D341Med (cell line): ENCODE measurements at regions not wholly inside any gene's neighbourhood (a gene's known extent, or its start where the extent isn't known, plus 50 kb on each side); places are given as distances from the start of the nearest gene placed in this dataset.

ENCODE experiments used
- DNase-seq: peaks from one replicate; pipeline ENCODE4 v3.0.0; 2012; ENCODE audit warnings: low spot score

DNA sequence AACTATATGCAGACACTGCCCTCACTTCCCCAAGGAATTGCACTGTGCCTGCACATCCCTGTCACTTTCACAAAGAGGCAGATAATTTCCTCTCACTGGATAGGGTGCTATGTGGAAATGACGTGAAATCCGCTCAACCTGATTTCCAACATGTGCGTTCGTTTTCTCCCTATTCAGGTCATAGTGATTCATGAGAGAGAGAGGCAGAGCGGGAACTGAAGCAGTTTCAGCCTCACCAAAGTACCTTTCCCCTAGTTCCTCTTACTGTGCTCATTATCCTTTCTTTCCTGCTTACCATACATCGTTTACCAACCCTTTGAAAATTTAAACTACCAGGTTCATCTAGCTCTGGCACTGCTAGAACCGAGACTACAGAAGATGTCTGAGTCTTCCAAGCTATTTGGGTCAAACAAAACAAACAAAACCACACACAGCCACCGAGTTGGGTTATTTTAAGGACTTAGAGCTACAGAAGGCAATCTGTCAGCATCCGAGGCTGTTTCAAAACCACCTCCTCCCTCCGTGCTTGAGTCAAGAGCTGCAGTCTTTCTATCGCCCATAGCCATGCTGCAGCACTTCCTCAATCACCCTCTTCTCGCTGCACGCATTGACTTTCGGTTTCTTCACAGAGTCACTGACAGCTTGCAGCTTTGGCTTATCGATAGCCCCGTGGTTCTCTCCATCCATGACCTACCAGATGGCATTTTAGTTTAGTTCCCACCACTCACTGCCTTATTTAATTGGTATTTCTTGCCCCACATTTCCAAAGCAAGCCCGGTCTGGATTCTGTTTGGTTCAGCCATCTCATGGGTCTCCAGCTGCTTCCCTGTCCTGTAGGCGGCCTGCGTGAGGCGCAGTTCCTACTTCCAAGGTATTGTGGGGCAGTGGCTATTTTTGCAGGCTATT, 1395.8 kb downstream of the EFNB2 start:
- peak; percentile 29 for DNase-seq

DNA sequence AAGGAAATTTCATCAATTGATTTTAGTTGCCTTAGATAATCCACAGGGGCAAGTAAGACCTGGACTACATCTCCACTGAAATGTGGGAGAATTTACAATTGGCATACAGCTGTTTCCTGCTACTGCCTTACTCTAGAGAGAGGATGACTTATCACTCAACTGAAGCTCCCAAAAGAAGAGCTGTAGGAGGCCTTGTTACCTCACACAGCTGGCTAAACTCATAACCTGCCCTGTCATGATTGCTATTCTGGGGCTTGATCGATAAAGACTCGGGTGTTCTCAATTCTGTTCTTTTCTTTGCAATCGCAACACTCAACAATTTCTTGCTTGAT, 1396.4 kb downstream of the EFNB2 start:
- no peak for DNase-seq

DNA sequence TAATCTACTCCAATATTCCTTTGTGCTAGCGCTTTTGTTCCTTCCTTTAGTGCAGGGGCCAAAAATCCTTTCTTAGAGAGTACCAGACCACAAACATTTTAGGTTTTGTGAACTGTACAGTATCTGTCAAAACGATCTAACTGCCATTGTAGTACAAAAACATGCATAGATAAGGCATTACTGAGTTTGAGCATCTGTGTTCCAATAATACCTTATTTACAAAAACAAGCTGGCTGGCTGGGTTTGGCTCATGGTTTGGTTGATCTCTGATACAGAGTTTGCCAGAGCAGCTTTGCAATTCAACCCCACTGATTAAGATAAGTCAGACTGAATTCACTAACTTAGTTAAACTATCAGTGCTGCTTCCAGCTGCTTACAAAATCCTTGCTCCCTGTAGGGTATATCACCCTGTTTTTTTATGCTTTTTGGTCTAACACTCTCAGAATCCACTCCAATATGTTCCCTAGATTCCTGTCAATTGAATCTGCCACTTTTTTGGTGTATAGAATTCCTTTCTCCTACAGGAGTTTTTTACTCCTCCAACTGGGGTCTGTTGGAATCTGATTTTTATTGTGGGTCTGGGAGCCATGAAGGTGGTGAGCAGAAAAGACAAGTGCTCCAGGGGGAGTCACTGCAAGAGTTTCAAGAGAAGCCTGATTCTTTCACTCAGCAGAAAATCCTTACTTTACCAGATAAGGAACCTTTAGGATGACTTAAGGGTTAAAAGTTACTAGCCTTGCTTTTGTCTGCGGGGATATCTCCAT, 1399.4 kb downstream of the EFNB2 start:
- DNase-seq, result no peak

DNA sequence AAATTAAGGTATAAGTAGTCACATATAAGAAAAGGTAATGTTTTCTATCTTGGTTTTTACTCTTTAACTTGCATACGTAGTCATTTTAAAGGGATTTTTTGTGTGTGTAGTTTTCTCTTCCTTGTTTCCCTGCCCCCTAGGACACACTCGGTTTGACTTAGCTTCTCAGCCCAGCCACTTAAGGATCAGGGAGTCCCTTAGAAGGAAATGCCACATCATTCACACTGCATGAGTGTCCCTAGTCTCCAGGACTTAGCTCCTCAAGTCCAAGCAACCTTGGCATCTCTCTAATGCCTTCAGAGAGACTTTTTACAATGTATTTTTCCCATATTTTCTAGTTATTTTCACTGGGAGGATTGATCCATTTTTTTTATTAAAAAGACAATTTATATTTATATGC, 1407.7 kb downstream of the EFNB2 start:
- DNase-seq, result no peak

DNA sequence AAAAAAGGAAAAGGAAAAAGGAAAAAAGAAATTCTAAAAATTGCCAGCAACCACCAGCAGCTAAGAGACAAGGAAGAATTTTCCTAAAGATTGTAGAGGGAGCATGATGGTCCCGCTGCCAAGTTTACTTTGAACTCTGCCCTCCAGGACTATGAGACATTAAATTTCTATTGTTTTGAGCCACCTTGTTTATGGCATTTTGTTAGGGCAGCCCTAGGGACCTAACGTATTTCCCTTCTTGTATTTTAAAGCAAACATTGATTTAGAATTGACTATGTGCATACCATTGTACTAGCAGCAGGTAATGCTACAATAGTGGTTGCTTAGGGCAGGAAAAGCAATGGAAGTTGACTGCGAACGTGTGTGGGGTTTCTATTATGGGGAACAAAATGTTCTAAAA, 1414.2 kb downstream of the EFNB2 start:
- DNase-seq, result no peak

DNA sequence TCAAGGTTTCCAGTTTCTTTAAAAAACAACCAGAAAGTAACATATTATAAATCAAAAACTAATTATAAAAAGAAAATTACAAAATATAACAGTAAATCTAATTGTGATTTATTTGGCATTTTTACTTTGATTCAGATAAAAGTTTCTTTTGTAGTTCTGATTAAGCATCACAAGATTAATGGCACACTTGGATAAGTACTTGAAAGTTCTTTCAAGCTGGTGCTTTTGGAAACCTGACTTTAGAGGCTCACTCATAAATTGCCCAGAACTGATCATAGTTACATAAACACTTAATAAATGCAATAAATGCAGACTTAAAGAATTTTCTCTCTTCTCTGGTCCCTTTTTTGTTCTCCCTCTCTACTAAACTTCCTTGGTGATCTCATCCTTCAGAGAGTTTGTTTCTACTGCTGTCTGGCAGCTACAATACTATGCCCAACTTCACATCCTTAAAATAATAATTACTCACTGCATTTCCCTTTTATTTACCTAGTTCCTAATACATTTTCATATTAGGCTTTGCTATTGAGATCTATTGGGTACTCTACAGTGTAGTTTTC, 1417.0 kb downstream of the EFNB2 start:
- no peak for DNase-seq

DNA sequence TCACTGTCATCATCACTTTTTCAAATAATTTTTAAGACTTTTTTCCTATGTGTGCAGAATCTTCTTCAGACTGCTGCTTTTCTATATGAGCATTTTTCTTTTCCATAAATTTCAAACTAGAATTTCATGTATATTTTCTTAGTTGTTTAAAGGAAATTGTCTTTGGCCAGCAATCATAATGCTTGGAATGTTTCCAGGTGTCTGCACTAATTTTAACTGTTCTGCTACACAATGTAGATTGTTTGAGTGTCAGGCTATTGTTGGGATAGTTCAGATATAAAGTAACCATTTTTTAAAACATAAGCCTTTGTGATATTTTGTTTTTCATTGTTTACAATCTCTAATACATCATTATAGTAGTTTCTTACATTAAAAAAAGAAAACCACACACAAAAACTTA, 1418.5 kb downstream of the EFNB2 start:
- DNase-seq, result no peak

DNA sequence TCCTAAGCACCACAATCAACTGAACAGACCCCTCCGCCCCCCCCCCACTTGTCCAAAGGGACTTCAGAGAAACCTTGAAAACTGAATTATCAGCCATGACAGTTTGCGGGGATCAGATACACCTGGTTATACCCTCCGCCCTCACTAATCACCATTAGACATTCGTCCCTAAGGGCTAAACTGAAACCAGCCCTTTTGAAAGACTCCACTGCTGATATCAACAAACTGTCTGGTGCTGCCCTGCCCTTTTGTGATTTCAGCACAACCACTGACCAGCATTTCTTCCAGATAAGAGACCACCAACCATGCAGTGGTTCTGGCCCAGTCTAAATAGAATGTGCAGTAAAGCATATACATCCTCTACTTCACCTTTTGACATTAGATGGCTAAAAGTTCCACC, 1422.9 kb downstream of the EFNB2 start:
- DNase-seq, result no peak

DNA sequence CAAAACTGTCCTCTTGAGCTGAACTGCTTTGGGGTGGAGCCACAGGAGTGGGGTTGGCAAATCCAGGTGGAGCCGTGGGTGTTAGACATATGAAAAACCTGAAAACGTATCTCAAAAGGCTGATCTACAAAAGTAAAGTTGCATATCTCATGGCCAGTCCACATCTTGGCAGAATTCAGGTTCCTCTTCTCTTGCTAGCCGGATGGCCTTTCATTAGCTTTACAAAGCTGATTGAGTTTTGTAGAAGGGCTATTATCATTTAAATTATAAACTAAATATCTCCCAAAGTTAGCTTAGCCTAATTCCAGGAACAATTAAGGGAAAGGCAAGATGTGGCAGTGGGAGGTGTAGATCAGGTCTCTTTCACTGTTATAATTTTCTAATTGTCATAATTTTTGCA, 1427.7 kb downstream of the EFNB2 start:
- no peak for DNase-seq

DNA sequence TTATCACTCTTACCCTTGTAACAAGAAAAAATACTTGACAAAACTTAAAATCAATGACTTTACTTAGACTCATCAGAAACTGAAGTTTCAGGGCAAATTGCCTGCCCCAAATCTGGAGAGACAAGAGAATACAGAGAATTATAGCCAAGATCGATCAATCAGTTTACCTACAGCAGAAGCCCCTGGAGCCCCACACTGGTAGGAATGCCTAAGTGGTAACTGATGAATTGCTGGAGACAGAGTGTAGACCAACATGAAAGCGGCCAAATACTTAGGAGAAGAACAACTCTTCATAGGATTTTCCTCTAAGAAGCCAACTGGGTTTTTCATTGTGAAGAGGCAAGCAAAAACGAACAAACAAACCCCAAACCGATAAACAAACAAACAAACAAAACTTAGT, 1430.0 kb downstream of the EFNB2 start:
- no peak for DNase-seq

DNA sequence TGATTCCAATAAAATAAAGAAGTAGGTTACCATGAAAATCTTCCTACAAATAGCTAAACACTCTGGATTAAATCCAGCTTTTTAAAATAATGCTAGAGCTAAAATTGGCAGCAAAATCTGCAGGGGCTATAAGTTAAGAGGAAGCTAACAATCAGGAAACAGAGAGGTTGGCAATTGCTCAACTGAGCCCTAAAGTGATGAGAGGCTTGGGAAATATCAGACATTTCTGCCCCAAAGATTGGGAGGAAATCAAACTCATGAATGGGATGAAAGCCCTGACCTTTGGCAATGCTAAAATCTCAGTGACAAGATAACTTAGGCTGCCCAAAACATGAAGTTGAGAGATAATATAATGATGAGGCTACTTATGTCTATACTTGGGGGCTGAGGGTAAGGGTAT, 1437.9 kb downstream of the EFNB2 start:
- DNase-seq, result no peak

DNA sequence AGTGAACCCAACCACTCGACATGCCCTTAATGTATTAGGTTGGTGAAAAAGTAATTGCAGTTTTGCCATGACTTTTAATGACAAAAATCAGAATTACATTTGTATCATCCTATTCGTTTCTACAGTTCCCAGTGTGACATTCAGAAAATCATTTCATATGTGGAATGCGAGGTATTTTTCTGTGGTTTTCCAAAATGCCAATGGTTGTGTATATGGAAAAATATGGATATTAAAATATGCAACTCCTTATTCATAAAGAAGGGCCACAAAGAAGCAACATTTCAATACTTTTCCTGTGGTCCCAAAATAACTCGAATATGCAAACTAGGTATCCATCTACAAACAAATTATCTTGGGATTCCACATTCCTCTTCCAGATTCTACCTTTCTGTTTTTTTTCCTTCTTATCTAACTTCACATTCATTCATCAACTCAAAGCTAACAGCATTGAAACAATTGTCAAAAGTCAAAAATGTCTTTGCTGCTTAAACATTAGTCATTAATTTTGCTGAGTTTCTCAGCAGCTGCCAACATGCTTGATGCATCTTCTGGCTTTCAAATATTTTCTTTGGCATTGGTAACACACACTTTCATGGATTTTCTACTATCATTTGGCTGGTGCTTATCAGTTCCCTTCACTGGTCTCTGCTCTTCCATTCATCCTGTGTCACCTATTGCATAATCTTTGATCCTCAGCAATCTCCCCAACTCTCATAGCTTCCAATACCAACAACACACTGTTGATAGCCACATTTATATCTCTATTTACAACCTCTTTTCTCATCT, 1445.4 kb downstream of the EFNB2 start:
- no peak for DNase-seq

DNA sequence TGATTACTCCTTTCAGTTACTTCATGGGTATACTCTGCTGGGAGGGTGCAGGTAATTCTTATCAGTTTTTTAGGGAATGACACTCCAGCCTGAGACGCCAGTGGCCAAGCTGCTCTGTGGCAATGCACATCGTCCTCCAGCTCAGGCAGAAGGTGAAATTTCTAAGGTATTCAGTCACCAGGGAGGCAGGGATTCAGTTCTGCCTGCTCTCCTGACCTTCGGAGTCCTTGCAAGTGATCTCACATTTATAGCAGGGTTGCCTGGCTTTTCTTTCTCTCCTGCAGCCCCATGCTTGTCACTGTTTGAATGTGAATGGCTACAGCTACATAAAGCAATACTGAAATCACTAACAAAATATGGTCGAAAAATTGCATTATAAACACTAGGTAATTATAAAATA, 1447.5 kb downstream of the EFNB2 start:
- no peak for DNase-seq

DNA sequence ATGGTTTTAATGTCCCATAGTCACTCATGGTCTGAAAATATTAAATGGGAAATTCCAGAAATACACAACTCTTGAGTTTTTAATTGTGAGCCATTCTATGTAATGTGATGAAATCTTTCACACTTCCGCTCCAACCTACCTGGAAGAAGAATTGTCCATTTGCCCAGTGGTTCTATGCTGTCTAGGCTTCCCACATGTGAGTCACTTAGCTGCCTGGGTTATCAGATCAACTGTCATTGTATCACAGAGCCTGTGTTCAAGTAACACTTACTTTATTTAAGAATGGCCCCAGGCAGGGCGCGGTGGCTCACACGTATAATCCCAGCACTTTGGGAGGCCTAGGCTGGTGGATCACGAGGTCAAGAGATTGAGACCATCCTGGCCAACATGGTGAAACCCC, 1450.5 kb downstream of the EFNB2 start:
- no peak for DNase-seq

DNA sequence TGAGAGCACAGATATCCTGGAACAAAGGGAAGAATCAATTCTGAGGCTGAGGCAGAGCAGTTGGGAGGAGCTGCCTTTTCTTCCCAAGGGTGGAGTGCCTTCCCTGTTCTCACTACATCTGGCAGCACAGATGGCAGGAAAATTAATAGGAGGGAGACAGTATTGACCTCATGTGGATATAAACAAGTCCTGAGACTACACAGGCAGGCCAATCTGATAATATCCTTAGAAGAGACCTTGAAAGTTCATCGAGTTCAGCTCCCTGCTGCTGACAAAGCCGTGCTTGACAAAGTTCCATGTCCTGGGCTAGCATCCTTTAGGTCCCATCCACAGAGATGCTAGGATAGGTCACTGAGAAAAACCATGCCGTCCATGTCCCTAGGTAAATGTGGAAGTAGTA, 1451.5 kb downstream of the EFNB2 start:
- peak; percentile 47 for DNase-seq

DNA sequence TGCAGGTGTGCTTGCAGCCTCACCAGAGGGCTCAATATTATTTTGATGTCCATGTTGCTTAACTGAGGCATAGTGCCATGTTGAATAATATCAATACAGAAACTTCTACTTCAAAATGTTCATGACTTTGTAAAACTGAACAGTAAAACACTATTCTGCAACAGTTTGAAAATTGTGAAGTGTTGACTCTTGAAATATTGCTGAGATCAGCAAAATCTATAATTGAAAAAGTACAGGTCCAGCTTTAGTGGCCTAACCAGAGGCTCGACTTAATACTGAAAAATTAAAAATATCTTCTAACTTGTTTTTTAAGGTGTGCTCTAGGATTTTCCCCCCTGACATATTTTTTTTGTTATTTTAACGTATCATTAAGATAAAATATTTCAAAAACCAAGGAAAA, 1460.7 kb downstream of the EFNB2 start:
- DNase-seq, result no peak

DNA sequence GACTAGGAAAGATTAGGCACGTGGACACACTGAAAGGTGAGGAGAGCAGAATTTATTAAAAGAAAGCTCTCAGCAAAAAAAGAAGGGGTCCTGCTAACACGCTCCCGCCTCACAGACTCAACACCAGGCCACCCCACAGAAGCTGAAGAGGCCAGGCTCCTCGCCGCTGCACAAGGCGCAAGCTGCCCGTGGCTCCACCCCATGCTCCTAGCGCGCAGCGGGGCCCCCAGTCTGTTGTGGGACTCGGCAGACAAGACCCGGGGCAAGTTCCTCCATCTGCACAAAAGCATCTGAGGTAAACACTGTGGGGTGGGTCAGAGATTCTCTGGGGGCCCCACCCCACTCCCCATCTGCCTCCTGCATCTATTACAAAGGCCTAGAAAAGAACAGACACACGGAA, 1462.4 kb downstream of the EFNB2 start:
- DNase-seq, result no peak

DNA sequence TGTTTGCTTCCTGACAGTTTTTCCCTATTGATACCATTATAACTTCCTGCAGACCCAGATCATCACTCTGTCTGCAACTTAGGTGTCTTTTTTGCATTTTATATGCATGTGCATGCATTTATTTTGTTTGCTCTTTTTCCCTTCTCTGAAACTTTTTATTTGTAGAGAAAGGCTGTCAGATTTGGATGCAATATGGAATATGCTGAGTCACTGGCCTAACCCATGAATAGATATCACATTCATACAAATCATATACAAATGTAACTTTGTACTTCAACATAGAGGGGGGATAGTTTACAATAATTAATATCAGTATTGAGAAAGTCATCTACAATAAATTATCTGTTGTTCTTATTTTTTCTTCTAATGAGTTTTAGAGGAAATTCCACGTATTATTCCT, 1465.0 kb downstream of the EFNB2 start:
- DNase-seq, result no peak

DNA sequence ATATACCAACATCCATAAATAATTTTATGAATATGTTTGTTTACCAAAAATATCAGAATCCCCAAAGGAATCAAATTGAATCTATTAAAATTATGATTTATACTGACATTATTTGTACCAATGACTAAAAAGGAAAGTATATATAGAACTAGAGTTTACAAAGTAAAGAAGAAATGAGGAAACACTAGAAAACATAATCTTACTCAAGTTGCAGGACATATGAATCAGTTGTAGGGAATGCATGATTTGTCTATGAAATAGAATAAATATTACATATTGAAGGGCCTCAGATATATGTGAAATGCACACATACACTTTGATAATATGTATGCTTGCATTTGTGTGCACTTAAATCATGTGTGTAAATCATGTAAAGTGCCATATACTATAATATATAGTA, 1466.4 kb downstream of the EFNB2 start:
- no peak for DNase-seq

DNA sequence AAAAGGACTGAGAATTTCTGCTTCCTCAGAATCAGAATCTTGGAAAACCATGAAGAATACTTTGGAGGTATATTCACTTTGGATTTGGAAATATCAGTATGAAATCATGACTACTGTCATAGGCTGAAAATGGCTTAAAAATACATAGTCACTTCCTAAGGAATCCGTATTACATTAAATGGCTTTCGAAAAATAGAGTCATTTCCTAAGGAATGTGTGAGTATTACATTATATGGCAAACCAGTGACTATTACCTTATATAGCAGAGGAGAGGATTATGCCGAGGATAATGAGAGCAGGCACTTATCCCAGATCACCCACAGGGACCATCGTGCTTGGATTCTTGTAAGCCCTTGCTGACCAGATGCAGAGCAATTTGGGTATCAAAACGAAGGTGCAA, 1471.8 kb downstream of the EFNB2 start:
- DNase-seq, result no peak

DNA sequence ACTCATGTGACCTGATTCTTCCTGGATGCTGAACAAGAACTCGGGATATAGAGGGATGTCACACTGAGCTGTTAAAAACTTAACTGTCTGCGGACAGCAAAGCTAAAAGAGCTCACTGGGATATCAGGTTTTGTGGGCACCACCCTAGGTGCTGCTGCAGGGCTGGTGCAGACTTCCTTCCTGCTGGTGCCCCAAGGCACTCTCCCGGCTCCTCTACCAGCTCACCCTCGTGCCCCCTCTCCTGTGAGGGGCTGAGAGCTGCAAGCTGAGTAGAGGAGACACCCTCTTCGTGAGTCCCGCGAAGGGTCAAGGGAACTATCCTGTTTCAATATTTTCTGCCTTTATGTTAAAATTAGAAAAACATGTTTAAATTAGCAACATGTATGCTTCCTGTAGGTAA, 1475.7 kb downstream of the EFNB2 start:
- no peak for DNase-seq

DNA sequence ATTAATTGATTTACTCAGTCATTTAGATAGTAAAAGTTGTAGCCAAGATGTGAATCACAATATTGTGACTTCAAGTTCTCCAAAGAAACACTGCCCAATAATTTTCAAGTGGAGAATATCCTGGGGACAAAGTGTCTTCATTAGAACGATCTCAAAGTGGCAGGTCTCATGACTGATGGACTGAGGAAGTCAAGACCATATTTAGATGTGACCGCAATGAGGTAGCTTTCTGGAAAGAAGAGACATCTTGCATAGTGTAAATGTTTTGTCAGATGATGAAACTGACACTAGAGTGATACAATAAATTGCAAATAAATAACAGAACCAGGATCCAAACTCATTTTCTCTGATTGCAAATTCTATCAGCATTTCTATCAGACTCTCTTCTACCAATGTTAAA, 1476.9 kb downstream of the EFNB2 start:
- no peak for DNase-seq

DNA sequence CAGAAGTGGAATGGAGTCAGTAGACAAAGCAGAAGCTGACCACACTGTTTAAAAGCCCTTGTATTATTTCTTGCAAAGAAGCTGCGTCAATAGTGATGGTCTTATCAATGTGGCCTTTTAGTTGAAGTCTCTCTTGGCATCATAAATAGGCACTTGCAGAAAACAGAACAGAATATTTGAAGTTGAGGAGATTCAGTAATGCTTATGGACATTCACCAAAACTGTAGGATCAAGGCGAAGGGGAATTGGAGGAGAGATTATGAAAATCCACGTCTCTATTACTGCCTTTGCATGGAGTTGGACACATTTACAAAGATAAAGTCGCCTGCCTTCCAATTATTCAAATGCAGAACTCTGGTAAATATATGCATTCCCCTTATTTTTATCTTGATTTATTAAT, 1482.8 kb downstream of the EFNB2 start:
- no peak for DNase-seq
